ENCODE measurements at regions not wholly inside any gene's neighbourhood (a gene's known extent, or its start where the extent isn't known, plus 50 kb on each side); places are given as distances from the start of the nearest gene placed in this dataset.

DNA sequence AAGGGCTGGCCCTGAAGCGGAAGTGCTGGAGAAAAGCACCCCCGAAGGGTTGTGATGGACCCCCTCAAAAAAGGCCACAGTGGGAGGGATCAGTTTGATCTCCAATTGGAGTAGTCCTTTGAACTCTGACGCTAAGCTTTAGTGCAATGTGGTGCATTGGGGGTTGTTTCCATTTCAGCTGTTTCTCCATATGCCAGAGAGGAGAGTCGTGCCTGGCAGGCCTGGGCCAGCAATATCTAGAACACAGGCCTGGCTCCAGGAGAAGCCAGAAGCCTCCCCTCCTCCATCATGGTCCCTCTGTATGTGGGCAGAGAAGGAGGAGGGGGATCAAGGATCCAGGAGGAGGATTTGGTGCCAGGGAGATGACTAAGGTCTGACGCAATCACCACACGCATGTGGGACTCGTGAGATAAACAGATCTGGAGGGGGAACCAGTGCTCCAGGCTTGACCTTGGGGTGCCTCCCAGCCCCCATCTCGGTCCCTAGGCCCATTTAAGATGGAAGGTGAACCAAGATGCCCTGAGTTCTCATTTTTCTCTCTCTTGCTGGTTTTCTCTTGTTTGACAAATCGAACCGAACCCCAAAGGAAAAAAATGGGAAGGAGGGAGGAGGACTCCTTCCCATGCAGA is 517.4 kb upstream of the JARID2 start:
- no peaks in the 10 kb centered on the region for H3K36me3 ChIP-seq (ENCODE audit: control insufficient read depth in 1 of 2, insufficient read depth in 2 of 2, low read length in 2 of 2)
- H3K4me3 ChIP-seq (ENCODE audit: low read depth in 1 of 2, low read length in 2 of 2) = no peak overlapping the region
- no peak overlapping the region for H3K9ac ChIP-seq (ENCODE audit: low read depth in 1 of 2, low read length in 2 of 2)
- no peak overlapping the region for H3K27ac ChIP-seq (ENCODE audit: low read depth, low read length)
- H3K27me3 ChIP-seq (ENCODE audit: control insufficient read depth in 1 of 2, insufficient read depth in 2 of 2, low read length in 2 of 2) = no peaks in the 10 kb centered on the region
- no peaks in the 10 kb centered on the region for H3K4me1 ChIP-seq (ENCODE audit: control insufficient read depth in 1 of 2, insufficient read depth in 2 of 2, low read length in 2 of 2)
- no peaks in the 10 kb centered on the region for H3K9me3 ChIP-seq (ENCODE audit: control insufficient read depth in 1 of 2, low read length in 2 of 2)

DNA sequence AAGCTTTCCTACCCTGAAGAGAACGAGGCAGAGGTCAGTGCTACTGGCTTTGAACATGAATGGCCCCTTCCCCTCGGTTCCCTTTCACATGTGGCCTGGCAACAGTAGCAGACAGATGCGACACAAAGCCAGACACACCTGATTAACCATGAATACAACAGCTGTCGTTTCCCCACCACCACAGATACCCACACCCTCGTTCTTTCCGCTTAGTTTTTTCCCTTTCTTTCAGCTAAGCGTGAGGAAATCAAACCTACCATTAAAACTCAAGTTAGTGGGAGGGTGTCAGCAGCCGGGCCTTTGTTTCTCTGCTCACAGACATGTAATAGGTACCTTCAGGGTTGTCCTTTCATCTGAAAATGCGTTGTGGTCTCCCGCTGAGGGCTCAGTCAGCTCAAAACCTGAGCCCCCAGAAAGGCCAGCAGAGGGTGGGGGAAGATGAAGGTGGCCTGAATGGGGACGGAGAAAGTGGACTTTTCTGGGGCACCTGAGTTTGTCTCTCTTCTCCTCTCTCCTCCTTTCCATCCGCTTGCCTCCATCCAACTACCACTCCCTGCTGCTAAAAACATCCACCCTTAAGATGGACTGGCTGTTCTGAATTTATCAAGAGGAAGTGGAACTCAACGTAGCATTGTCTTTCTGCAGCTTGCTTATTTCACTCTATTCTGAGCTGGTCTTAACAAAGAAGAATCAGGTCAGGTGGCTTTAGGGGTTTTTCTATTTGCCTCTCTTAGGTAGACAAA is 516.6 kb upstream of the JARID2 start:
- Histone ChIP-seq H3K27ac (ENCODE audit: low read depth, low read length) (no peak overlapping the region), H3K9ac (ENCODE audit: low read depth in 1 of 2, low read length in 2 of 2) (no peak overlapping the region), H3K4me3 (ENCODE audit: low read depth in 1 of 2, low read length in 2 of 2) (no peak overlapping the region), H3K36me3 (ENCODE audit: control insufficient read depth in 1 of 2, insufficient read depth in 2 of 2, low read length in 2 of 2) (no peaks in the 10 kb centered on the region), H3K9me3 (ENCODE audit: control insufficient read depth in 1 of 2, low read length in 2 of 2) (no peaks in the 10 kb centered on the region), H3K4me1 (ENCODE audit: control insufficient read depth in 1 of 2, insufficient read depth in 2 of 2, low read length in 2 of 2) (peaks cover 0 to 2% of the 10 kb centered on the region in 2 donors), H3K27me3 (ENCODE audit: control insufficient read depth in 1 of 2, insufficient read depth in 2 of 2, low read length in 2 of 2) (no peaks in the 10 kb centered on the region)

DNA sequence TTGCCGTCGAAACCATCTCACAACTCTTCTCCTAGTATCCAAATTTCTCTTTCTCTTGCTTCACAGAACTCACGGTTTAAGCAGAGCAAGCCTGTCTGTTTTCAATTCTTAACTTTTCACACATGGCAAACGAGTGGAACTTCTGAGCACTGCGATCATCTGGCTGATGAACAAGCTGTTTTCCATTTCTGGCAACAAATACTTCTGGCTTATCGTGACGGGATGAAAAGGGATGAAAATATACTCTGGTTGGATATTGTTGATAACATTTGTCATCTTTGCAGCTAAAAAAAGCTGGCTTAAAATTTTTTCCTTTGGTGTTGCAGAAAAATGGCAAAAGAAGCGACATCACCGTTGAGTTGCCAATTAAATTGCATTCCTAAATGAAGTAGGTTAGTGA is 515.2 kb upstream of the JARID2 start:
- Histone ChIP-seq H3K4me1 (ENCODE audit: control insufficient read depth in 1 of 2, insufficient read depth in 2 of 2, low read length in 2 of 2) (peaks cover 0 to 12% of the 10 kb centered on the region in 2 donors), H3K27ac (ENCODE audit: low read depth, low read length) (no peak overlapping the region), H3K36me3 (ENCODE audit: control insufficient read depth in 1 of 2, insufficient read depth in 2 of 2, low read length in 2 of 2) (no peaks in the 10 kb centered on the region), H3K4me3 (ENCODE audit: low read depth in 1 of 2, low read length in 2 of 2) (no peak overlapping the region), H3K27me3 (ENCODE audit: control insufficient read depth in 1 of 2, insufficient read depth in 2 of 2, low read length in 2 of 2) (no peaks in the 10 kb centered on the region), H3K9ac (ENCODE audit: low read depth in 1 of 2, low read length in 2 of 2) (no peak overlapping the region), H3K9me3 (ENCODE audit: control insufficient read depth in 1 of 2, low read length in 2 of 2) (no peaks in the 10 kb centered on the region)

- Histone ChIP-seq H3K4me3 (ENCODE audit: low read depth in 1 of 2, low read length in 2 of 2) (no peak overlapping the region), H3K36me3 (ENCODE audit: control insufficient read depth in 1 of 2, insufficient read depth in 2 of 2, low read length in 2 of 2) (no peaks in the 10 kb centered on the region), H3K4me1 (ENCODE audit: control insufficient read depth in 1 of 2, insufficient read depth in 2 of 2, low read length in 2 of 2) (peaks cover 0 to 12% of the 10 kb centered on the region in 2 donors), H3K9me3 (ENCODE audit: control insufficient read depth in 1 of 2, low read length in 2 of 2) (no peaks in the 10 kb centered on the region), H3K27ac (ENCODE audit: low read depth, low read length) (no peak overlapping the region), H3K27me3 (ENCODE audit: control insufficient read depth in 1 of 2, insufficient read depth in 2 of 2, low read length in 2 of 2) (no peaks in the 10 kb centered on the region), H3K9ac (ENCODE audit: low read depth in 1 of 2, low read length in 2 of 2) (no peak overlapping the region)
Observed at GRCh38 chr6:14731611-14732010, 514.3 kb upstream of the JARID2 start.

- peaks cover 0 to 12% of the 10 kb centered on the region in 2 donors for H3K4me1 ChIP-seq (ENCODE audit: control insufficient read depth in 1 of 2, insufficient read depth in 2 of 2, low read length in 2 of 2)
- H3K9me3 ChIP-seq (ENCODE audit: control insufficient read depth in 1 of 2, low read length in 2 of 2) = no peaks in the 10 kb centered on the region
- H3K27ac ChIP-seq (ENCODE audit: low read depth, low read length) = no peak overlapping the region
- no peak overlapping the region for H3K9ac ChIP-seq (ENCODE audit: low read depth in 1 of 2, low read length in 2 of 2)
- no peak overlapping the region for H3K4me3 ChIP-seq (ENCODE audit: low read depth in 1 of 2, low read length in 2 of 2)
- H3K27me3 ChIP-seq (ENCODE audit: control insufficient read depth in 1 of 2, insufficient read depth in 2 of 2, low read length in 2 of 2) = no peaks in the 10 kb centered on the region
- no peaks in the 10 kb centered on the region for H3K36me3 ChIP-seq (ENCODE audit: control insufficient read depth in 1 of 2, insufficient read depth in 2 of 2, low read length in 2 of 2)
Observed at GRCh38 chr6:14732226-14732843, 513.5 kb upstream of the JARID2 start.

- H3K36me3 ChIP-seq (ENCODE audit: control insufficient read depth in 1 of 2, insufficient read depth in 2 of 2, low read length in 2 of 2) = no peaks in the 10 kb centered on the region
- H3K27me3 ChIP-seq (ENCODE audit: control insufficient read depth in 1 of 2, insufficient read depth in 2 of 2, low read length in 2 of 2) = no peaks in the 10 kb centered on the region
- no peaks in the 10 kb centered on the region for H3K9me3 ChIP-seq (ENCODE audit: control insufficient read depth in 1 of 2, low read length in 2 of 2)
- H3K27ac ChIP-seq (ENCODE audit: low read depth, low read length) = no peak overlapping the region
- no peak overlapping the region for H3K4me3 ChIP-seq (ENCODE audit: low read depth in 1 of 2, low read length in 2 of 2)
- H3K4me1 ChIP-seq (ENCODE audit: control insufficient read depth in 1 of 2, insufficient read depth in 2 of 2, low read length in 2 of 2) = peaks cover 0 to 12% of the 10 kb centered on the region in 2 donors
- H3K9ac ChIP-seq (ENCODE audit: low read depth in 1 of 2, low read length in 2 of 2) = no peak overlapping the region
Observed at GRCh38 chr6:14732844-14733757, 512.8 kb upstream of the JARID2 start.

DNA sequence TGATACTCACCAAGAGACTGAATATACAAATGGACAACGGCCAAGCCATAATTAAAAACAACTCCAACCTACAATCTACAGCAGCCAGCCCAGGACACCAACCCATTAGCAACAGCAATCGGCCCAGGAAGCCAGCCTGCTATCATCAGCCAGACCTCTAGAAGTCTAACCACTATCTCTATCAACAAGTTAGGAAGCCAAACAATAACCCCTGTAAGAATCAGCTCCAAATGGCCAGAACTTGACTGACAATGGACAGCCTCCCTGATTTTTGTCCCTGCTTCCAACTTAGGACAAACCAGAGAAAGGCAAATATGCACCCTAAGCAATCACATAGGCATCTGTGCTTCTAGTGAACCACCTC is 511.8 kb upstream of the JARID2 start:
- Histone ChIP-seq H3K4me1 (ENCODE audit: control insufficient read depth in 1 of 2, insufficient read depth in 2 of 2, low read length in 2 of 2) (peaks cover 0 to 12% of the 10 kb centered on the region in 2 donors), H3K4me3 (ENCODE audit: low read depth in 1 of 2, low read length in 2 of 2) (no peak overlapping the region), H3K9me3 (ENCODE audit: control insufficient read depth in 1 of 2, low read length in 2 of 2) (no peaks in the 10 kb centered on the region), H3K9ac (ENCODE audit: low read depth in 1 of 2, low read length in 2 of 2) (no peak overlapping the region), H3K36me3 (ENCODE audit: control insufficient read depth in 1 of 2, insufficient read depth in 2 of 2, low read length in 2 of 2) (no peaks in the 10 kb centered on the region), H3K27me3 (ENCODE audit: control insufficient read depth in 1 of 2, insufficient read depth in 2 of 2, low read length in 2 of 2) (no peaks in the 10 kb centered on the region), H3K27ac (ENCODE audit: low read depth, low read length) (no peak overlapping the region)

GRCh38 chr6:14734416-14735340 is 511.2 kb upstream of the JARID2 start:
- H3K27ac ChIP-seq (ENCODE audit: low read depth, low read length) = no peak overlapping the region
- H3K9ac ChIP-seq (ENCODE audit: low read depth in 1 of 2, low read length in 2 of 2) = no peak overlapping the region
- no peaks in the 10 kb centered on the region for H3K36me3 ChIP-seq (ENCODE audit: control insufficient read depth in 1 of 2, insufficient read depth in 2 of 2, low read length in 2 of 2)
- no peak overlapping the region for H3K4me3 ChIP-seq (ENCODE audit: low read depth in 1 of 2, low read length in 2 of 2)
- H3K9me3 ChIP-seq (ENCODE audit: control insufficient read depth in 1 of 2, low read length in 2 of 2) = no peaks in the 10 kb centered on the region
- peaks cover 0 to 12% of the 10 kb centered on the region in 2 donors for H3K4me1 ChIP-seq (ENCODE audit: control insufficient read depth in 1 of 2, insufficient read depth in 2 of 2, low read length in 2 of 2)
- no peaks in the 10 kb centered on the region for H3K27me3 ChIP-seq (ENCODE audit: control insufficient read depth in 1 of 2, insufficient read depth in 2 of 2, low read length in 2 of 2)

DNA sequence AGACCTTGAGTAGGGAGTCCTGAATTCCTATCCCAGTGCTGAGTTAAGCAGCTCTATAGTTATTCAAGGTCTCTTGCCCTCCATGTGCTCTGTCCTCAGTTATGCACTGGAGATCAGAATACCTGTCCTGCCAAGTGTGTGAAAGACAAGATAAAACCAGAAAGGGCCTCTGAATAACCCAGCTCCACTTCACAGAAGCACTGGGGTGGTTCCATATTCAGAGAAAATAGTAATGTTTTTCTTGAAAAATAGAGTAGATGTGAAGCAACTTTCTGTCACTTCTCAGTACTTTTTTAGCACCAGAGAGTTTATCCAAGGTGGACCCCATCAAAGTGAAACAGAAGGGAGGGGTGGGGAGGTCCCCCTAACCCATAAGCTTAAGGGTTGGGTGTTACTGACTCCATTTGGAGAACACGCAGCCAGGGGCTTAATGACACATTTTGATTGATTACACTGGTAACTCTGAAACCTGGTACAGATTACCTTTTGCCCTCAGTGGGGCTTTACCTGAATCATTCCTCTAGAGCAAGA is 509.8 kb upstream of the JARID2 start:
- no peak overlapping the region for H3K9ac ChIP-seq (ENCODE audit: low read depth in 1 of 2, low read length in 2 of 2)
- H3K27ac ChIP-seq (ENCODE audit: low read depth, low read length) = no peak overlapping the region
- no peaks in the 10 kb centered on the region for H3K27me3 ChIP-seq (ENCODE audit: control insufficient read depth in 1 of 2, insufficient read depth in 2 of 2, low read length in 2 of 2)
- no peaks in the 10 kb centered on the region for H3K36me3 ChIP-seq (ENCODE audit: control insufficient read depth in 1 of 2, insufficient read depth in 2 of 2, low read length in 2 of 2)
- no peaks in the 10 kb centered on the region for H3K9me3 ChIP-seq (ENCODE audit: control insufficient read depth in 1 of 2, low read length in 2 of 2)
- no peak overlapping the region for H3K4me3 ChIP-seq (ENCODE audit: low read depth in 1 of 2, low read length in 2 of 2)
- peaks cover 0 to 12% of the 10 kb centered on the region in 2 donors for H3K4me1 ChIP-seq (ENCODE audit: control insufficient read depth in 1 of 2, insufficient read depth in 2 of 2, low read length in 2 of 2)
